Left kidney (tissue), 1 donor: ENCODE measurements at regions not wholly inside any gene's neighbourhood (a gene's known extent, or its start where the extent isn't known, plus 50 kb on each side); places are given as distances from the start of the nearest gene placed in this dataset.
"Not testable (repeated sequence)": the region's sequence is repeated elsewhere in the genome, so short reads cannot be mapped to it uniquely, and the experiment has no call there.

ENCODE experiments used
- DNase-seq: peaks from one replicate; pipeline ENCODE4 v3.0.0-alpha.2; 2013

DNA sequence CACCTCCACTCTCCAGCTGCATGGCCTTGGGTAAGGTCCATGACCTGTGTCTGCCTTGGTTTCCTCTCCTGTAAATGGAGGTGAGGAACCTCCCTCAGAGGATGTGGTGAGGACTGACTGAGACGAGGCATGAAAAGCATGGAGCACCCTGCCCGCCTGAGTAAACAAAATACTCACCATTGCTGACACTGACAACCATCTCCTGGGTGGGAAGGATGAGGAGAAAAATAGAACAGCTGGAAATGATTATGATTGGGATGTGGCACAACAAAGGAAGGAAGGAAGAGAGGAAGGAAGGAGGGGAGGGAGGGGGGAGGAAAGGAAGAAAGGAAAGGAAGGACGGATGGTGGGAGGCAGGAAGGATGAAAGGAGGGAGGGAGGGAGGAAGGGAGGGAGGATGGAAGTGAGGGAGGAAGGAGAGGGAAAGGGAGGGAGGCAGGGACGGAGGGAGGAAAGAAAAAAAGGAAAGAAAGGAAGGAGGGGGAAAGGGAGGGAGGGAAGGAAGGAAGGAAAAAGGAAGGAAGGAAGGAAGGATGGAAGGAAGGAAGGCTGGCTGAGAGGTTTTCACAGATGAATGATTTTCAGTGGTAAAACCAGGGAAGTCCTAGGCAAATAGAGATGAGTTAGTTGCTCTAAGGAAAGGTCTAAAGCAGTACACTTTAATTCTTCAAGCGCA, 276.5 kb upstream of the XYLT1 start:
- no peak for DNase-seq

DNA sequence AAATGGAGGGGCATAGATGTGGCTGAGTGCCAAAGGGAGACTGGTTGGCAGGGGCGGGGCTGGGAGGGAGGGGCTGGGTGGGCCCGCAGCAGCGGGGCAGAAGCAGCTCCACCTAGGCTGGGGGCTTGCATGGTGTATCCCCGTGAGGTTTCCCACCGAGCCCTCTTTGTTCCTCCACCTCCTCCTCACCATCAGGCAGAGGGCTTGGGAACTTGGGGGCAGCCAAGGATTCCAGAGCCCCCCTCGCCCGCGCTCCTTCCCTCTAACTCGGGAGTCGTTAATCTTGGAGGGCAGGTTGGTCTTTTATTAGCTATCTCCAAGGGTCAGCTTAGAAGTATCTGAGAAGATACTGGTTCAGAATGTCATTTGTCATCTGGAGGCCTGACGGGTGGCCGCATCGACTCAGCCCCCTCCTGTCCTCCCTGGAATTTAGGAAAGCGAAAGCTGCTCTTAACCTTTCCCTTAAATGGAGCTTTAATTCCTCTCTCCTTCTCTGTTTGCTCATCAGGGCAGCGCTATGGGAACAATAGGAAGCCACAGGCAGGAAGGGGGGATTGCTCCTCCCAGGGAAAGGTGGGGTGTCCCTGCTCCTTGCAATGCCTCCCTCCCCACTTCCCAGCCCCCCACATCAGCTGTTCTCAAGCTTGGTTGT, 274.3 kb upstream of the XYLT1 start:
- peak; percentile 41 for DNase-seq

DNA sequence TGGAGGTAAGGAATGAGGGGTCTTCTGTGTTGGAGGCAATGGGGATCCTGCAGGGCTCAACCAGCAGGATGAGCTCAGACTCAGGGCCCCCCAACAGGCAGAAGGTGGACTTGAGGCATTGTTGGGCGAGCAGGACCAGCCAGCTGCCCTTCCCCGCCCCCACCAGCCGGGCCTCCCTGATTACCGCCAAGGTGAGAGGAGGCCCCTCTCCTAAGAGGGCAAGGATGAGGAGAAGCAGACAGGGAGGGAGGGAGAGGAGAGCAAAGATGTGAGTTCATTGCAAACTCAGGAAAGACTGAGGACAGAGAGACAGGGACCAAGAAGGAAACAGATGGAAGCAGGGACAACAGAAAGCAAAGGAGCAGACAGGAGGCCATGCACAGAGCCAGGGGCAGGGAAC, 272.8 kb upstream of the XYLT1 start:
- no peak for DNase-seq

DNA sequence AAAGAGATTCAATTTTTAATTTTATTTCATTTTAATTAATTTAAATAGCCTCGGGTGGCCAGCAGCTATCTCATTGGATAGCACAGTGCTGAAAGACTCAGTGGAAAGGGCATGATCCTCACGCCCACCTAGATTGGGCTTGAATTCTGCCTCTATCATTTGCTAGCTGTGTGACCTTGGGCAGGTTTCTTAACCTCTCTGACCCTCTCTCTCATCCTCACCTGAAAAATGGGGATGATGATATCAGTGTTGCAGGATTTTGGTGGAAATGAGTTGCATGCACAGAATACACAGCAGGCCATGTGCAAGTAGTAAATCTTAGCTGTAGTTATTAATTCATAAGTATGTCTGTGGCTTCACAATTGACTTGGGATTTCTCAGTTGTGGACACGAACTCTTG, 272.4 kb upstream of the XYLT1 start:
- DNase-seq, result no peak

DNA sequence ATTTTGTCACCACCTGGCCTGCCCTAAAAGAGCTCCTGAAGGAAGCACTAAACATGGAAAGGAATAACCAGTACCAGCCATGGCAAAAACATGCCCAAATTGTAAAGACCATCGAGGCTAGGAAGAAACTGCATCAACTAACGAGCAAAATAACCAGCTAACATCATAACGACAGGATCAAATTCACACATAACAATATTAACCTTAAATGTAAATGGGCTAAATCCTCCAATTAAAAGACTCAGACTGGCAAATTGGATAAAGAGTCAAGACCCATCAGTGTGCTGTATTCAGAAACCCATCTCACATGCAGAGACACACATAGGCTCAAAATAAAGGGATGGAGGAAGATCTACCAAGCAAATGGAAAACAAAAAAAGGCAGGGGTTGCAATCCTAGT, 264.3 kb upstream of the XYLT1 start:
- DNase-seq, result not testable (repeated sequence)

DNA sequence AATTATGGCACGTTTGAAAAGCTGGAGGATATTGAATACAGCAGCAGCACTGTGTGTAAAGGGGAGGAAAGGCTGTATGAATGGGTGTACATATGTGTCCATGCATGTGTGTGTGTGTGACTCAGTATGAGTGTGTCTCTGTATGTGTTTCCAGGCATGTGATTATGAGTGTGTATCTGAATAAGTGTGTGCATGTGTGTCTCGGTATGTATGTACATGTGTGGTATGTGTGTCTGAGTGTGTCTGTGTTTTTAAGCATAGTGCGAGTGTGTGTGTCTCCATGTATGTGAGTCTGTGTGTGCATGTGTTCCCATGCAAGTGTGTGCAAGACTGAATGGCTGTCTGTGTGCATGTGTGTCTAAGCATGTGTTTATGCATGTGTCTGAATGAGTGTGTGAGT, 259.1 kb upstream of the XYLT1 start:
- DNase-seq, result no peak

DNA sequence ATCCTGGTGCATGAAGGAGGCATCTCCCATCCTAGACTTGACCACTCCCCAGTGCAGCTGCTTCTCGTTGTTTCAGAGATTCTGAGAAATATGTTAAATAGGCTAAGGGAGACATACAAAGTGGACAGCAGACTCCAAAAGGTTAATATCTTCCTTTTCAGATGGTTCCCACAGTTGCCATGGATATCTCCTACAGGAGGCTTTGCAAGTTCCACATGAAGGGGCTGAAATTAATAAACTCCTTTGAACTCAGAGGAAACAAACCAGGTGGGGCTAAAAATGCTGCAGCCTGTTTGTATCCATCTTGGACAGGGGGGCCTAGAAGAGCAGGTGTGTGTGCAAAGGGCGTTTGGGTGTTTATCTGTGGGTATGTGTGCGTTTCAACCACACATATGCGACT, 257.4 kb upstream of the XYLT1 start:
- DNase-seq, result no peak

DNA sequence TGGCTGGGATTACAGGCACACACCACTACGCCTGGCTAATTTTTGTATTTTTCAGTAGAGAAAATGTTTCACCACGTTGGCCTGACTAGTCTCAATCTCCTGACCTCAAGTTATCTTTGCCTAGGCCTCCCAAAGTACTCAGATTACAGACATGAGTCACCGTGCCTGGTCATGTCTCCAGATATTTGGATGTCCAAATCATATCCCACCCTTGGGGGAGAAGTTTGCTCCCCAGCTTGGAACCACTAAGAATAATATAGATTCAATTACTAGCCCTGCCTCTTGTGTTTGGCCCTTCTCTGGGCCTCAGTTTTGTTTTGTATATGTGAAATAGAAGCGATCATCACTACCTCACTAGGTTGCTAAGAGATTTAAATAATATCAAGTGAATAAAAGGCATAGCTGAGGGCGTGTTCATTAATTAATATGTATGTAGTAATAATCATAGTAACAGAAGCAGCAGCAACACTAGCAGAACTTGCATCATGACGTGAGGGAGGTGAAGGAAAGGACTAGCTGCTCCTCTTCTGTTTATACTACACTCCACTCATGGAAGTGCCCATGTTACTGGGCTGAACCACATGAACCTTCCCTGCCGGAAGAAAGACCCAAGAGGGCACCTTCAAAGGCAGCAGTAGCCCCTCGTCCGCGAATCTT, 253.6 kb upstream of the XYLT1 start:
- no peak for DNase-seq

DNA sequence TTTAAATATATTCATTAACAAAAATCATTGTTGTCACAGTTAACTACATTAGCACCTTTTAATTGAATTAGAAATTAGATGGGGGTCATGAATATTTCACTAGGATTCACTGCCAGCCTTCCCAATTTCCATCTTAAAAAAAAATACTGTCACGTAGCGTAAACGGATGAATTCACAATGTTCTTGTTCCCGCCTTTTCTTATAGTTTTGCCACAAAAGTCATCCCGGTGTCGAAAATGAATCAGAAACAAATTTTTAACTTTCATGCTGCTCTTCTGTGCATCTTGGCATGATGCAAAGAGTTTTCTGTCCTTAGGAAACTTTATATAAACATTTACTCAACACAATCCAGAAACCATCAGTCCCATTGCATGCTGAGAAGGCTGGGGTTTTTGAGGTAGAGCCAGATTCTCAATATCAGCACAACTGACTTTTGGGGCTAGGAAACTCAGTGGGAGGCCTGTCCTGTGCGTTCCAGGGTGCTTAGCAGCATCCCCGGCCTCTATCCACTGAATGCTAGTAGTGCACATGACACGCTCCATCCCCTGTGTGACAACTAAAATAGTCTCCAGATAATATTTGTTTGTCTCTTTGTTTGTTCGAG, 252.9 kb upstream of the XYLT1 start:
- no peak for DNase-seq

DNA sequence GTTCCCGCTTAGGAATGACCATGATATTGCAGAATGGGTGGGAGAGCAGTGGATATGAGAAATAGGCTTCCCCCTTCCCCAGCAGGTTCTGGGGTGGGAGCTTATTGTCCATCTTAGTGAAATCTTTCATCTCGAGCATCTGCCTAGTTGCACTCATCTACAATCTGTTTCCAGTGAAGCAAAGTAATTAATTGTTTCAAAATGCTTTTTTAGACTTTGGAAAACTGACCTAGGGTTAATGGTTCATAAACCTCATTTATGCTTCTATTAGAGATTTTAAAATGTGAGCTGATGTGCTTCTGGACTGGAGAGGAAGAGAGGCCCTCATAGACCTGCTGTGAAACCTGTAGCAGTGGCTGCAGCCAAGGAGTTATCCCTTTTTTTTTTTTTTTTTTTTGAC, 247.7 kb upstream of the XYLT1 start:
- DNase-seq, result no peak

DNA sequence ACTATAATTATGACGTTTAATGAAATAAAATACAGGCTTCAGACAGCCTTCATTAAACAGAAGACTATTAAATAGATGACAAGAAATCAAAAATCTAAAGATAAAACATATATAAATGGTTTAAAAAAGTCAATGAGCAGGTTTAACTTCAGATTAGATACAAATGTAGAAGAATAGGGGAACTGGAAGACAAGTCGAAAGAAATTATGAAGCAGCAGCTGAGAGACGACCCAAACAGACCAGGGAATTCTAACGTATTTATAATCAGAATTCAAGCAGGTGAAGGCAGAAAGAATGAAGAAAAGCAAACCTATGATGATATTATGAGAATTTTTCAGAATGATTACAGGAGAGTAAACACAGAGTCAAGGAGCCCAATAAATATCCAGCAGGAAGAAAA, 235.1 kb upstream of the XYLT1 start:
- DNase-seq, result no peak

DNA sequence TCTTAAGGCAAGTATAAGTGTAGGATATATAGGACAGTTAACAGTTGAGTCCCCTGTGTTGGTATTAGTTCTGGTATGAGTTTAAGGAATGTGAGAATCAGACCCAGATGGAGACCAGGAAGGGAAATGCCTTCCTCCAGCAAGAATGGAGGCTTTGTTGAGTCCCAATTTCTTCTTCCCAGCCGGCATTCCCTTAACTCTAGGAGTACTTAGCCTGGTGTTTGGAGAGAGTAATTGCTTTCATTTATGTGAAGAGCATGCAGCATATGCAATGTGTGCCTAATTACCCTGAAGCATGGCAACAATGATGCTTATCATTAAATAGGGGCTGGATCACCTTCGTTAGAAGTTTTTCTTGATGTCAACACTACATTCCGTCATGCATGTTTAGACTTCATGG, 225.9 kb upstream of the XYLT1 start:
- DNase-seq, result no peak

DNA sequence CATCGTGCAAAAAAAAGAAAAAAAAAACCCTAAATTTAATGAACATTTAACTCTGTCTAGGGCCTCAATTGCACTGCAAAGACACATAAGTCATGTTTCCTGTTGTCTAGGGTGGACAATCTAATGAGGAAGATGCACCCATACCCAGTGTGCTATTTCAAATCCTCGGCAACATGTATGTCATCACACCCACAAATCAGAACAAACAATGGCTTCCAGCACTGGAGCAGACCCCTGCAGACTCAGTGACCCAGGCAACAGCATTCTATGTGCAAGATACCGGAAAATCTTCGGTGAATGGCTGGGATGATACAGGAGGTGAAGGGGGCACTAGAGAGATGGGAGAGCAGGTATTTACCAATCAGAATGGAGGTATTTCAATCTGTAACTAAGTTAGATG, 221.7 kb upstream of the XYLT1 start:
- no peak for DNase-seq

DNA sequence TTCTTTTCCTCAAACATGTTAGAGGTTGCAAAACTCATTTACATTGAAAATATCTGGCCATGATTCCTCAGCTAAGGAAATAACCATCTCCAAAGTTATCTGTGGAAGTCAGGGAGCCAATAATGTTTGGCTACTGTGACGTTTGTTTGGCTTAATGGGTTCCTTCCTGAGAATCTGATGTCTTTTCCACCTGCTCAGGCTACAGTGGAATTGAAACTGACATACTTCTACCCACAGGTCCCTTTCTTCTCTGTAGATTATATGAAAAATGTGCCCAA, 221.1 kb upstream of the XYLT1 start:
- DNase-seq, result no peak

DNA sequence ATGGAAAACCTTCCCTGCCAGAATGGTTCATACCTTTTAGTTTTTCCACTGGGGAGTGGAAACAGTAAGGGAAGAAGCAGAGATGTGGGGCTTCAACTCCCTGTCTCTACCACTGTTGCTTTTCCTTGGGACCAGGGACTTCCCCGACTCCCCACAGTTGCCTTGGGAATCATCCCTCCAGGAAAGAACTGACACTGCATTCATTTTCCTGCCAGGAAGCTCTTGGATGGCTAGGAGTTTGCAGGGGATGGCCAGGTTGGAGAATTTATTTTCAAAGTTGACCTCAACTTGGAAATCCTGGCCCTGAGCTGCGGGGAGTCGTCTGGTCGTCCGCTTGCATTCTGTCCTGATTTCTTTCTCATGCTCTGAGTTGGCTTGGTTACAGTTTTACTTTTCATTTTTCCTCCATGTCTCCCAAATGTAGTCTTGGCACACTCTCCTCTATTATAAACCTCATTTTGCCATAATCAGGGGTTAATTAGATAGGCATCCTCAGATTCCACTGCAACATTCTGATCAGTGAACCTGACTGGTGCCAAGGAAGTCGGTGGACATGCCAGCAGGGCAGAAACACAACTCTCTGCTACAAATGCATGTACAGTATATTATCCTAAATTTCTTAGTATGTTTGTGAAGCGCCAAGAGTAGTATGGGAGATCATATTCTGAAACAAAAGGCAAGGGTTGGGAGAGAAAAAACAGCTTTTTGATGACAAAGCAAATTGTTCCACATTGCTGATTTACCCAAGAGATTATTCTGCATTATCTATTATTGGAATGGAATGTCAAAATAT, 220.5 kb upstream of the XYLT1 start:
- no peak for DNase-seq

DNA sequence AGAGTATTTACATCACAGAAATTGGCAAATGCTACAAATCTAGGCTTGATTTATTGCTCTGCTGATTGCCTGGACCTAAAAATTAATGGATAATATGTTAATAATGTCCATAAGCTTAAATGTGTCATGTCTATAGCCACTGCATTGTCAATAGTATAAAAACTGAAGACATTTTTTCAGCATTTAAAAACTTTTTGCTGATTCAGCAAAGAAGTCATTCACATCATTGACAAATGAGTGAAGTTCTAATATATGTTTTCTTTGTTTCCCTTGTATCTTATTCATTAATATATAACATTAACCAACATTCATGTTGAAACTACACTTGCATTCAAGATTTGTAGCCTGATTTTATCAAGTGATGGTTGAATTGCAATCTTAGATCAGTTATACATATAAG, 214.7 kb upstream of the XYLT1 start:
- no peak for DNase-seq

DNA sequence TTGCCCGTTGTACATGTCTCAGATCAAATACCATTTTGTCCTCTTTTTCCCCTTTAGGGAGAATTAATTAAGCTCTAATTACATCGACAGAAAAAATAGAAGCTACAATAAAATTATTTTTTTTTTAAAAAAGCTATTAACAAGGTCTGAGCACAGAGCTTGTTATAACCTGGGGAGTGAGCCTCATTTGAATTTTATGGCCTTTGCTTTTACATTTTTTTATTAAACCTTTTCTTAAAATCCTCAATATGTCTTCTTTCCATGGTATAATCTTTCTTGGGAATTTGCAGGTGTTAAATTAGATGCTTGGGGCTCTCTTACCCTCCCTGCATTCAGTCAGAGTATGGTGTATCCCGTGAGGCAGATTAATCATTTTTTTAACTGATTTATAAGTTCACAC, 212.5 kb upstream of the XYLT1 start:
- DNase-seq, result no peak

DNA sequence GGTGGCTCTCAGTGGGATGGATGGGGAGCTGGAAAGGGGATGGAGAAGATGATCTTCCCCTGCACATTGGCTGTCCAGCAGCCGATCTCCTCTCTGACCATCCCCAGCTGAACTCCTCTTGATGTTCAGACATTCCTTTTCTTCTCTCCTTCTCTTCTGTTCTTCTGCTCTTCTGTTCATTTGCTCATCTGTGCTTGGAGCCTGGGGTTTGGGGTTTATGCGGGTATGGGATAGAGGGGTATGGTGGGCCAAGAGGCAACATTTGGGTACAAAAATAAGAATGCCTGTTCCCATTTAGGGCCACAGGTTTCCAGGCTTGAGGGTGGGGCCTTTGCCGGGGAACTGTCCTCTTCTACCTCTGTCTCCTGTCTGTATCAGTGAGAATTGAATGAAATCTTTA, 205.4 kb upstream of the XYLT1 start:
- DNase-seq, result no peak

DNA sequence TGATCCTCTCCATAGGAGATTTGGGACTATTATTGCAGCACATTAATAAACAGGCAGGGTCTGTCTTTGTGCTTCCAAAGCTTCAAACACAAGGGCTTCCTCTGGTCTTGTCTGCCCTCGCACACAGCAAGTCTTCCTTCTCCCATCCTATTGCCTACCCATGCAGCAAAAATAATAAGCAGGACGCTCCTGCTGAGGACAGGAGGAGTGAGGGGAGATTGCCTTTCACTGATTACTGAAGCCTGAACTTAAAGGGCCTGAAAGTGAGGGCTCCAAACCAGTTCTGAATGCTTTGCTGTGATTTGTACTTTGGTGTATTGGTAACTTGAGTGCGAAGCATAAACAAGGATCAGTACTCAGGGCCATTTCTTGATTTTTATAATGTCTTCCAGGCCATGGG, 197.6 kb upstream of the XYLT1 start:
- DNase-seq, result peak; percentile 24

DNA sequence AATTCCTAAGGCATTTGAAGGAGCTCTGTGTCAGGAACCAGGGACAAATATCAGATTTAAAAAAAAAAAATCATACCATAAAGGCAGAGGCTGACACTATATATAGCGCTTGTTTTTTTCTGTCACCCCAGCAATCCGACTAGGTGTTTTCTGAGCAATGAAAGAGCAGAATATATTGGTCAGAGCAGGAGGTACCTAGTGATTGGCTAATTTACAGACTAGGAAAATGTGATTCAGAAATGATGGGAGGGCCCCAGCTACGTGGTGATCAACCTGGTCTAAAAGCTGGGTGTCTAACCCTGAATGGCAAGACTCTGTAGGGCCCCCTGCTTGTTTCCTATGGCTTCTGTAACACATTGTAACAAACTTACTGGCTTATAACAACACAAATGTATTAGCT, 195.5 kb upstream of the XYLT1 start:
- DNase-seq, result no peak

DNA sequence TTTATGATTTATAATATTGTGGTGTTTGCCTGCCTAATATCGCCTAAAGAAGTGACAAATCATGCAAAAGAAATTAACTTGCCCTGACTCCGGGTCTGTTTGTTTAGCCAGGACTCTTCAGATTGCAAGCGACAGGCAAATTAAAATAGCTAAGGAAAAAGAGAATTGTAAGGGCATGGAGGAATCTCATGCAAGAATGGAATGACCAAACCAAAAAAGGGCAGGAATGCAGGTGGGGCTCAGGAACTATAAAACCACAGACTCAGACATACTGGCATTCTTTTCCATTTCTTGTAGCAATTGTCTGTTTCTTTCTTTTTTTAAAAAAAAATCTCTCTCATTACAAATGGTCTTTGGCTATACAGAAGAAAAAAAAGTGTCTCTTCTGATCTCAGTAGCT, 188.1 kb upstream of the XYLT1 start:
- DNase-seq, result no peak

DNA sequence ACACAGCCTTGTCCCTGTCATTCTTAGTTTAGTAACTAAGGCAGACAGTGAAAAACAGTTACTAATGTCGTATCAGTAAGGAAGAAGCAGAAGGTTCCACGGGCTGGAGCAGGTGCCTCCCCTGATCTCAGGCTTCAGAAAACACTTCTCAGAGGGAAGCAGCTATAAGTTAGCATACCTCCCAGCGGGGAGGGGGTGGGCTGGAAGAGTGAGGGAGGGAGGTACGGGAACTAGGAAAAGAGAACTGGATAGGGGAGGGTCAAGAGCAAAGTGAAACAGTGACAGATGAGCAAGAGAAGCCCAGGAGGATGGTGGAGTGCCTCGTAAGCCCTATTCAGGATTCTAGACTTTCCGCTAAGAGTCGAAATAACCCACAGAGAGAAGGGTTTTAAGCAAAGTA, 186.3 kb upstream of the XYLT1 start:
- no peak for DNase-seq

DNA sequence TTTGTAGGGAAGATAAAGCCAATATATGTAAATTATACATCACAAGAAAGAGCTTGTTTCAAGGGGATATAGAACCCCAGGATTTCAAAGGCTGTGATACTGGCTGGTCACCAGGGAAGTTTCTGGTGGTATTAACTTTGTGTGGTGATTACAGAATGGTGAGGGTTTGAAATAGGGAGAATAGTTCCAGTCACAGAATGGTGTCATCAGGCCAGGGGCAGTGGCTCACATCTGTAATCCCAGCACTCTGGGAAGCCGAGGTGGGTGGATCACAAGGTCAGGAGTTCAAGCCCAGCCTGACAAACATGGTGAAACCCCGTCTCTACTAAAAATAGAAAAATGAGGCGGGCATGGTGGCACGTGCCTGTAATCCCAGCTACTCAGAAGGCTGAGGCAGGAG, 183.8 kb upstream of the XYLT1 start:
- DNase-seq, result no peak
